VCaP (cell line): ENCODE measurements at regions not wholly inside any gene's neighbourhood (a gene's known extent, or its start where the extent isn't known, plus 50 kb on each side); places are given as distances from the start of the nearest gene placed in this dataset.

ENCODE experiments used
- H3K27ac ChIP-seq: fragments of 450-650 bp; 2 replicates; pipeline ENCODE4 v1.5.1; 2017
- CTCF ChIP-seq: fragments of 450-650 bp; conservative IDR thresholded peaks from 2 replicates; pipeline ENCODE4 v1.5.1; 2017; ENCODE audit warnings: mild to moderate bottlenecking, moderate library complexity

- H3K27ac ChIP-seq: peak overlapping the region; percentile 12; the same call in 1 of the 2 replicates
- TF ChIP-seq CTCF: peak; percentile 52
These were observed 973.7 kb downstream of the UQCRFS1 start for GRCh38 chr19:28239270-28239669.

GRCh38 chr19:28238270-28238820, 974.6 kb downstream of the UQCRFS1 start:
- H3K27ac ChIP-seq: no peak overlapping the region
- no peak for TF ChIP-seq CTCF

- H3K27ac ChIP-seq: peak overlapping the region; percentile 53; the same call in 1 of the 2 replicates
- TF ChIP-seq CTCF: no peak
These were observed 977.3 kb downstream of the UQCRFS1 start for GRCh38 chr19:28235606-28236125.

- no peak for TF ChIP-seq CTCF
- H3K27ac ChIP-seq: peak overlapping the region; percentile 53; the same call in 1 of the 2 replicates
These were observed 978.3 kb downstream of the UQCRFS1 start for GRCh38 chr19:28234637-28235036.

- no peak for TF ChIP-seq CTCF
These were observed 984.1 kb downstream of the UQCRFS1 start for GRCh38 chr19:28228854-28229253.

GRCh38 chr19:28224441-28224840, 988.5 kb downstream of the UQCRFS1 start:
- H3K27ac ChIP-seq: no peak overlapping the region
- no peak for TF ChIP-seq CTCF

More at GRCh38 chr19:28228854-28229253, 984.1 kb downstream of the UQCRFS1 start:
- H3K27ac ChIP-seq: no peak overlapping the region

GRCh38 chr19:28221736-28222135, 991.2 kb downstream of the UQCRFS1 start:
- H3K27ac ChIP-seq: no peak overlapping the region
- no peak for TF ChIP-seq CTCF
